ENCODE measurements at regions not wholly inside any gene's neighbourhood (a gene's known extent, or its start where the extent isn't known, plus 50 kb on each side); places are given as distances from the start of the nearest gene placed in this dataset.

DNA sequence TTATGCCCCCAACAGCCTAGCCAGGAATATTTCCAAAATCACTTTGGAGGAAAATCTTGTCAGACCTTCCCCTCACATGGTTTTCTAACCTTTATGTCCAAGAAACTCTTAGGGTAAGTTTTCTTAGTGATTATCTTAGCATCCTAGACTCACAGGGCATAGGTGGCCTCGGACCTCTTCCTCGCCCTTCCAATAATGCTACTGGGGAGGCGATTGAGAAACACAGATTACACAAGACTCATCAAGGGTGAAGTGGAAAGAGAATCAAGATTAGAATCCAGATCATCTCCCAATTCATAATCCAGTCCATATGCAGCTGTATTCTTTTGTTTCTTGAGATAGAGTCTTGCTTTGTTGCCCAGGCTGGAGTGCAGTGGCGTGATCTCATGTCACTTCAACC is 358.4 kb upstream of the CDH5 start:
- Mint-ChIP-seq H3K9me3 (peaks cover 0 to 4% (median 0%) of the 10 kb centered on the region in 7 donors), H3K36me3 (no peaks in the 10 kb centered on the region), H3K27me3 (peaks cover 0 to 3% (median 0%) of the 10 kb centered on the region in 3 donors), H3K4me3 (no peak overlapping the region), H3K27ac (no peak overlapping the region), H3K4me1 (no peaks in the 10 kb centered on the region)
- ATAC-seq (ENCODE audit: low read depth in 2 of 2) (no peak), DNase-seq (no peak)

DNA sequence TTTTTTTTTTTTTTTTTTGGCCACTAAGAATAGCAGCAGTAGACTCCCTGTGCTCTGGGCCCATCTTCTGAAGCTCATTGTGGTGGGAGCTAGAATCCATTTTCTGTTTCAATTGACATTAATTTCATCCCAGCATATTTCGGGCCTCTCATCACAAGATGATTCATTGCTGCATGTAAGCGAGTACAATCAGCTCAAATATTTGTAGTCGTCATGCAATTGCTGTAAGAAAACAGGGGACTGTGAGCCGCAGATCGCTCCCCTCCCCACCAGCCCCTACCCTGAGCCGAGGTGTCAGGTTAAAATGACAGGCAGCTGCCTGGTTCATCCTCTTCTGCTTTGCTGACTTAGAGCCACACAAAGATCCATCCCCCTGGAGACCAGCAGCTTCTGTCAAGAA is 358.8 kb upstream of the CDH5 start:
- Mint-ChIP-seq H3K4me1 (no peaks in the 10 kb centered on the region), H3K36me3 (no peaks in the 10 kb centered on the region), H3K27ac (no peak overlapping the region), H3K9me3 (peaks cover 0 to 4% (median 0%) of the 10 kb centered on the region in 7 donors), H3K27me3 (no peaks in the 10 kb centered on the region), H3K4me3 (no peak overlapping the region)
- no peak for ATAC-seq (ENCODE audit: low read depth in 2 of 2)
- DNase-seq = no peak

DNA sequence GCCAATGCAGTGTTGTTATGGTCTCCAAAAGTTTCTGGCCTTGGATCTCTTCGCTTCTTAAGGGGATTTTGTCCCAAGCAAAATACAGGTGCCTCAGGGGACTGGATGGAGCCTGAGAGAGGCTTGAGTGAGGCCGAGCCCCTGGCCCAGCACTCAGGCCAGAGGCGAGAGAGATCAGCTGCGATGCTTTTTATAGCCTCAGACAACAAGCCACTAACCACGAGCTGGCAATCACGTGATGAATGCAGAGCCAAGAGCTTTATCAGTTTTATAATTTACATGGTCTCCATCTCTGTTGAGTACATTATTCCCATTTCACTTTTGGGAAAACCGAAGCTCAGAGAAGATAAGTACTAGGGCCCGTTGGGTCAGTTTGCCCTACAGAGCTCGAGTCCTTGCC is 360.0 kb upstream of the CDH5 start:
- Mint-ChIP-seq H3K27me3 (no peaks in the 10 kb centered on the region), H3K9me3 (peaks cover 0 to 2% (median 0%) of the 10 kb centered on the region in 7 donors), H3K4me3 (no peak overlapping the region), H3K4me1 (no peaks in the 10 kb centered on the region), H3K27ac (peak overlapping the region in 1 of 6 donors; percentile 6), H3K36me3 (no peaks in the 10 kb centered on the region)
- ATAC-seq (ENCODE audit: low read depth in 2 of 2) (no peak), DNase-seq (no peak)

DNA sequence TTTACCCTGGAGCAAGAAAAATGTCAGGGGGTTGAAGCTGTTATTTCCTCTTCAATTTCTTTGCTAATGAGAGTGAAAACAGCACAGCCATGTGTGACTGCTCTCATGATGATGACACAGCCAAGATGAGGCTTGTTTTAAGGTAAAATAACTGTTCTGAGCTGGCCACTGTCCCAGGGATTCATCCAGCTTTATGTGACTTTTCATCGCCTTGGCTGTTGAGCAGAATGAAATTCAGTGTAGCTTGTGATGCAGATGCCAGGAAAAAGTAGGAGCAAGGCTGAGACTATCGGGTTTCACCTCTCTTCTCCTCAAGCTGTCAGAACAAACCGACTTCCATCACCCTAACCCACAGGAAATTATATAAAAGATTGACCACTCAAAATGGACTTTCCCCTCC is 361.8 kb upstream of the CDH5 start:
- ATAC-seq (ENCODE audit: low read depth in 2 of 2) = no peak

DNA sequence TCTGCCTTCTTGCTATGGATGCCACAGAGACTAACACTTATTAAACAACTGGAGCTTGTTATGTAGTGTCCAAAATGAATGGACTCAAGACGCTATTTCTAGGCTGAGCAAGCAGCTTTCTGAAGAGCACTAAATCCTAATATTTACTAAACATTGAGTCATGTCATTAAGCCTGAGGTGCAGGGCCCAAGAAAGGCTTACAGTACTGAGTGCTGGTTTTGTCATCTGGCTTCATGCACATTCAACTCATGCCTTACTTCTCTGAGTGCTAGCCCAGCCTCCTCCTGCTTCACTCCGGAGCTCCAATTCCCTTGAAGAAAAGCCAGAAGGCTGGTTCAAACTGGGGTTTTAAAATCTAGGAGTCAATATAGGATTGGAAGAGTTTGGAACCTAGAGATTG is 363.3 kb upstream of the CDH5 start:
- peaks cover 0 to 11% (median 0%) of the 10 kb centered on the region in 7 donors for H3K9me3 Mint-ChIP-seq
- H3K27ac Mint-ChIP-seq = no peak overlapping the region
- ATAC-seq (ENCODE audit: low read depth in 2 of 2) = no peak

More for the DNA sequence above, 361.8 kb upstream of the CDH5 start:
- Mint-ChIP-seq H3K27me3 (peaks cover 0 to 8% (median 5%) of the 10 kb centered on the region in 3 donors), H3K36me3 (no peaks in the 10 kb centered on the region), H3K4me1 (no peaks in the 10 kb centered on the region), H3K27ac (no peak overlapping the region), H3K9me3 (peaks cover 0 to 5% (median 0%) of the 10 kb centered on the region in 7 donors), H3K4me3 (no peak overlapping the region)
- no peak for DNase-seq

DNA sequence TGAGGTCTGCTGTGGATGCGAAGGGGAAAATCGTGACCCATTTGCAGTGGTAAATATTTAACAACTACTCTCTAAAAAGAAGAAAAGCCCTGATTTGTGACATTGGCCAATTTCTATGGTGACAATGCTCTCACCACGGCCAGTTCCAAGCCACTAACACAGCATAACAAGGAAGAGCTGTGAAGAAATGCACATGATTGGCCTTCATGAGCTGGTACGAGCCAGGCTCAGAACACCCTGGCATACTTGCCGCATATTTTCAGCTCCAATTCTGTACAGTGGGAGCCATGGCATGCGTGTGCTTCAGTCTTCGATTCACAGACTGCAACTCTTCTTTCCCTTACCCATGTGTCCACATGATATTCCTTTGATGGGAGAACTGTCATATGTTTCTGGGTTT is 363.9 kb upstream of the CDH5 start:
- Mint-ChIP-seq H3K9me3 (peaks cover 0 to 11% (median 1%) of the 10 kb centered on the region in 7 donors), H3K27ac (no peak overlapping the region), H3K27me3 (peaks cover 6 to 16% (median 11%) of the 10 kb centered on the region in 3 donors), H3K36me3 (no peaks in the 10 kb centered on the region), H3K4me3 (no peak overlapping the region), H3K4me1 (no peaks in the 10 kb centered on the region)
- DNase-seq (no peak), ATAC-seq (ENCODE audit: low read depth in 2 of 2) (no peak)

More for the DNA sequence above, 363.3 kb upstream of the CDH5 start:
- H3K4me3 Mint-ChIP-seq = no peak overlapping the region
- H3K27me3 Mint-ChIP-seq = peaks cover 4 to 16% (median 11%) of the 10 kb centered on the region in 3 donors
- DNase-seq = no peak
- H3K4me1 Mint-ChIP-seq = no peaks in the 10 kb centered on the region
- H3K36me3 Mint-ChIP-seq = no peaks in the 10 kb centered on the region

DNA sequence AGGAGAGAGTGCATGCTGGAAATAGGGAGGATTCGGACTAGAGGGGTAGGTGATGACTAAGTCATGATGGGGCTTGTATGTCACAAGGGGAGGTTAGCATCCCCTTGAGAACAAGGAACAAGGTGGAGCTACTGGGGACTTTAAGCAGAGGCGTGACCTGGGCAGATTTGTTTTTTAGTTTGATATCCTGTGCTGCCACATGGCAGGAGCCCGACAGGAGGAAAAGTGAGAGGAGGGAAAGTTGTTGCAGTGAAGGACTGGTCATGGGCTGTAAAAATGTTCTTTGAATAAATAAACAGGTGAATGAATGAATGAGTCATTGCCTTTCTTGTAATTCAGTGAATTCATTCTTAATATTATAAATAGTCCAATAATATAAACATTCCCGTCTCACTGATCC is 365.1 kb upstream of the CDH5 start:
- ATAC-seq (ENCODE audit: low read depth in 2 of 2) (no peak), DNase-seq (no peak)
- Mint-ChIP-seq H3K36me3 (no peaks in the 10 kb centered on the region), H3K4me3 (no peak overlapping the region), H3K9me3 (peaks cover 0 to 11% (median 2%) of the 10 kb centered on the region in 7 donors), H3K27me3 (peaks cover 9 to 16% (median 11%) of the 10 kb centered on the region in 3 donors), H3K4me1 (no peaks in the 10 kb centered on the region), H3K27ac (no peak overlapping the region)

DNA sequence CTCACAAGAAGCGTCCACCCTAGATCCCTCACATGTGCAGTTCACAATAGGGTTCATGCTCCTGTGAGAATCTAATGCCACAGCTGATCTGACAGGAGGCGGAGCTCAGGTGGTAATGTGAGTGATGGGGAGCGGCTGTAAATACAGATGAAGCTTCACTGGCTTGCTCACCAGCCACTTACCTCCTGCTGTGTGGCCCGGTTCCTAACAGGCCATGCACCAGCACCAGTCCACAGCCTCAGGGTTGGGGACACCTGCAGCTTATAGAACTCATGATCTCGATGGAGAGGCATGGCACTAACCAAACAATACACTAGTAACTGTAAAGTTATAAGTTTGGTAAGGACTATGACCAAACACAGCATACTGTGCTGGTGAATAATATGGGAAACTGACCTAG is 368.0 kb upstream of the CDH5 start:
- H3K27ac Mint-ChIP-seq = no peak overlapping the region
- no peaks in the 10 kb centered on the region for H3K4me1 Mint-ChIP-seq
- H3K36me3 Mint-ChIP-seq = no peaks in the 10 kb centered on the region
- no peak overlapping the region for H3K4me3 Mint-ChIP-seq
- peaks cover 0 to 11% (median 0%) of the 10 kb centered on the region in 7 donors for H3K9me3 Mint-ChIP-seq
- ATAC-seq (ENCODE audit: low read depth in 2 of 2) (no peak), DNase-seq (no peak)
- peaks cover 14 to 16% (median 15%) of the 10 kb centered on the region in 3 donors for H3K27me3 Mint-ChIP-seq

DNA sequence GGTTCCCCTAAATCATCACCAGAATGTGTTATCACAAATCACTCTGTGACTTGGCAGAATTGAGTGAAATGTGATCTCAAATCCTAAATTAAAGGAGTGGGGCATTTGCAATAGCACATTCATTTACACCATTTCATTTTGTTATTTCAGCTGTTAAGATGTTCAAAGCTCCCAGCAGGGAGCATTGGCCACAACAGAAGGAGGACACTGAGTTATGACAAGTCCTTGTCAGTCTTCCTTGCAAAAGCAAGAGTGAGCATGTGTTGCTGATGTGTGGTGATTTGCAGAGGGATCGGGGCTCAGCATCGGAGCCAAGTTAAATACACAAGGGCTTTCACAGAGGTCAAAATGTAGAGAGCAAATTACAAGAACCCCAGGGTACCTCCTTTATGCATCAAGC is 372.2 kb upstream of the CDH5 start:
- no peak overlapping the region for H3K4me3 Mint-ChIP-seq
- DNase-seq (no peak), ATAC-seq (ENCODE audit: low read depth in 2 of 2) (no peak)
- H3K36me3 Mint-ChIP-seq = no peaks in the 10 kb centered on the region
- peak overlapping the region in 1 of 6 donors; percentile 76 for H3K27ac Mint-ChIP-seq
- no peaks in the 10 kb centered on the region for H3K4me1 Mint-ChIP-seq
- peaks cover 8 to 19% (median 14%) of the 10 kb centered on the region in 3 donors for H3K27me3 Mint-ChIP-seq
- H3K9me3 Mint-ChIP-seq = peaks cover 0 to 6% (median 0%) of the 10 kb centered on the region in 7 donors

DNA sequence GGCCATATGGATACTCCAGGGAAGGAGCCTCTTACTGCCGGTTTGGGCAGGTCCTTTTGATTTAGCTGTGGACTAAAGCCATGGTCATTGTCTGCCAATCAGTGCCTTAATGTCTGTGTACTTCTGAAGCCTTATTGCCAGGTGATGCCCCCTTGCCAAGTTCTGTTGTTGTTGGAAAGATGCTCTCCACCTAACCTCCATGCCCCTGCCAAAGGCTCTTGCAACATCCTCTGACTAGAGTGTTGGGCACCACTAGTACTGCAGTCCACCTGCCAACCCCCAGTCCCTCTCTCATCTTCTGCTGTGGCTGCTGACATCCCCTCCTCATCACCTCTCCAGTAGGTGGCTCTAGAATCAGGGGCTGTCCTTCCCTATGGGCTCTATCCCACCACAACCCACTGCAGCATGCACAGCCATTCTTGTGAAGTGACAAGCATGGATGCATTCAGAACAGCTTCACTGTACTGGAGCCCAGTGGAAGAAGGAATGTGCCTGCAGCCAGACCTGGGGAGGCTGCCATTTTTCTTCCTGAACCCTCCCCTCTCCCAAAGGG is 375.3 kb upstream of the CDH5 start:
- Mint-ChIP-seq H3K4me3 (no peak overlapping the region), H3K36me3 (no peaks in the 10 kb centered on the region), H3K27me3 (peaks cover 0 to 20% (median 5%) of the 10 kb centered on the region in 3 donors), H3K27ac (peak overlapping the region in 1 of 6 donors; percentile 68), H3K4me1 (no peaks in the 10 kb centered on the region), H3K9me3 (peaks cover 0 to 3% (median 0%) of the 10 kb centered on the region in 7 donors)
- DNase-seq (no peak), ATAC-seq (ENCODE audit: low read depth in 2 of 2) (no peak)

DNA sequence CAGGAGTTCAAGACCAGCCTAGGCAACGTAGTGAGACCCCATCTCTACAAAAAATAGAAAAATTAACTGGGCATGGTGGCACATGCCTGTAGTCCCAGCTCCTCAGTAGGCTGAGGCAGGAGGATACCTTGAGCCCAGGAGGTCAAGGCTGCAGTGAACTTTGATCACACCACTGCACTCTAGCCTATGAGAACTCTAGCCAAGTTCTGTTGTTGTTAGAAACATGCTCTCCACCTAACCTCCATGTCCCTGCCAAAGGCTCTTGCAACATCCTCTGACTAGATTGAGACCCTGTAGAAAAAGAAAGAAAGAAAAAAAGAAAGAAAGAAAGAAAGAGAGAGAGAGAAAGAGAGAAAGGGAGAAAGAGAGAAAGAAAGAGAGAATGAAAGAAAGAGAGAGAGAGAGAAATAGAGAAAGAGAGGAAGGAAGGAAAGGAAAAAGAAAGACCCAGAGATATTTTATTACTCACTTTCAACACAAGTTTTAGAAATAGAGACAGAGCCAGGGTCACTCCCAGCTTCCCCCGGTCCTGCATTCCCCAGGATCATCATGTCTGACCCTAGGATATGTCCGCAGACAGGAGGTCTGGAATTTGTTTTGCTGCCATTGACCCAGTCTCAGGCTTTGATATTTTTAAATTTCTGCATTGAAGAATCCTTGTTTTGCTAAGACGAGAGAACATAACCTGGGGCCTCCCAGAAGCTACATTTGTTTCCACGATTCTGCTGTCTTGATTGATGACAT is 376.5 kb upstream of the CDH5 start:
- Mint-ChIP-seq H3K4me3 (no peak overlapping the region), H3K27me3 (peaks cover 0 to 20% (median 5%) of the 10 kb centered on the region in 3 donors), H3K4me1 (no peaks in the 10 kb centered on the region), H3K36me3 (no peaks in the 10 kb centered on the region), H3K9me3 (peaks cover 0 to 3% (median 0%) of the 10 kb centered on the region in 7 donors), H3K27ac (no peak overlapping the region)
- DNase-seq (no peak), ATAC-seq (ENCODE audit: low read depth in 2 of 2) (no peak)

DNA sequence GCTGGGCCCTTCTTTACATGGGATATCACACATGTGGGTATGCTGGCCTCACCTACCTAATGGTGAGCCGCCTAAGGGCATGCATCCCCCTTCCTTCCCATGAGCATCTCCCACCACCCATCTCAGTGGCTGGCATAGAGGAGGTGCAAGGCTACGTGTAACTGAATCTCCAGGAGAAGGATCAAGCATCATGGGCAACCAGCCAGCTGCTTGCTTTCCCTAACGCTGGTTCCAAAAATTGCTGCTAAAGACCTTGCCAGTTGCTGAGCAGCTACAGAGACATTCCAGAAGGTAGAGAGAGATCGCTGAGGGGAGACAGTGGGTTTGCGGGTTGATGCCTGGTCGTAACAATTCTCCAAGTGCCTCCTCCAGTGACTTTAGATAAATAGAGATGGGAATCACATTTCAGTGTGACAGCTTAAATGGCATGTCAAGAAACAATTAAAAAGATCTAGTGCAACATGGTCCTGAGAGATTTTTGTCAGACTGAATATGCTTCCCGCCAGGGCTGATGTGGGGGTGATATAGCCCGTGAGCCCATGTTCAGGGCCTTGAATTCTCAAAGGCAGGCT is 378.4 kb upstream of the CDH5 start:
- DNase-seq (no peak), ATAC-seq (ENCODE audit: low read depth in 2 of 2) (no peak)
- peaks cover 0 to 3% (median 0%) of the 10 kb centered on the region in 7 donors for H3K9me3 Mint-ChIP-seq
- no peak overlapping the region for H3K4me3 Mint-ChIP-seq
- H3K27me3 Mint-ChIP-seq = peaks cover 0 to 13% (median 4%) of the 10 kb centered on the region in 3 donors
- H3K27ac Mint-ChIP-seq = no peak overlapping the region
- no peaks in the 10 kb centered on the region for H3K36me3 Mint-ChIP-seq
- no peaks in the 10 kb centered on the region for H3K4me1 Mint-ChIP-seq

DNA sequence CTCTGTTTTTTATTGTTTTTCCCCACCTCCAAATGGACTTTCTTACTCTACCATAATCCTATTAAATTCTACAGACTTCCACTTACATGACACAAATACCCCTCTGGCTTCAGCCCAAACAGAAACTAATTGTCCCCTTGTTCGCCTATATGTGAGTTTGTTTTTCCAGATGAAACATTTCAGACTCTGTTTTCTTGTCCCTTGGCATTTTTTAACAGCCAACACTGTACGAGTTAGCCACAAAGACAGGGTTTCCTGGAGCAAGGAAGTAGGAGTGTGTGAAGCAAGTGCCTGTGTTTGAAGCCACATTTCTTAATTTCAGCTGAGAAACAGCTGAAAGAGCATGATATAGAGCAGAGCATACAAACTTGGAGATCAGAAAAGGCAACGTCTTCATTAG is 382.2 kb upstream of the CDH5 start:
- H3K4me1 Mint-ChIP-seq = no peaks in the 10 kb centered on the region
- no peak for DNase-seq

DNA sequence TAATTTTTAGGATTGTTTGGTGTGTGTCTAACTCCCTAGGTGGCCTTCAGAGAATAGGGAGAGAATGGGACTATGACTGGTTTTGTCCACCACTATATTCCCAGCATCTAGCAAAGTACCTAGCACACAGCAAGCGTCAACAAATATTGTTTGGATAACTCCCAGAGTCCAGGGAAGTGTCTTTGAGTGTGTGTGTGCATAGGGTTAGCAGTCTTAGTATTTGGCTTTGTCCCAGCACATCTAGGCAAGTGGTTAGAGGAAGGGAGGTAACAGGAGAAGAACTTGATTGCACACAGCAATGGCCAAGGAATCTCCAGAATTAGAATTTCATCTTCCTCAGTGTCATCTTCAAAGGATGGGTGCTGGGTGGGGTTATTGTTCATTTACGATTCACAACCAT is 385.4 kb upstream of the CDH5 start:
- no peaks in the 10 kb centered on the region for H3K4me1 Mint-ChIP-seq
- peaks cover 0 to 4% (median 0%) of the 10 kb centered on the region in 3 donors for H3K27me3 Mint-ChIP-seq
- H3K9me3 Mint-ChIP-seq = peaks cover 0 to 5% (median under 1%) of the 10 kb centered on the region in 7 donors
- ATAC-seq (ENCODE audit: low read depth in 2 of 2) (no peak), DNase-seq (no peak)
- no peak overlapping the region for H3K27ac Mint-ChIP-seq
- no peak overlapping the region for H3K4me3 Mint-ChIP-seq
- no peaks in the 10 kb centered on the region for H3K36me3 Mint-ChIP-seq

More for the DNA sequence above, 382.2 kb upstream of the CDH5 start:
- H3K27me3 Mint-ChIP-seq = peaks cover 0 to 7% (median 4%) of the 10 kb centered on the region in 3 donors
- no peak for ATAC-seq (ENCODE audit: low read depth in 2 of 2)
- H3K9me3 Mint-ChIP-seq = peaks cover 0 to 3% (median 0%) of the 10 kb centered on the region in 7 donors
- no peak overlapping the region for H3K27ac Mint-ChIP-seq
- no peak overlapping the region for H3K4me3 Mint-ChIP-seq
- no peaks in the 10 kb centered on the region for H3K36me3 Mint-ChIP-seq

Data from naive B cell (primary cell).